A549 (cell line): ENCODE measurements at regions not wholly inside any gene's neighbourhood (a gene's known extent, or its start where the extent isn't known, plus 50 kb on each side); places are given as distances from the start of the nearest gene placed in this dataset.

ENCODE experiments used
- ATAC-seq, 2 experiments: fragments of 200-7000 bp in 1 of 2; fragments of >200 bp in 1 of 2; cut with Nextera tagmentation in 1 of 2; cut with Tn5 transposase in 1 of 2; 3 replicates each; pipeline versions ENCODE4 v1.8.0 to v1.9.1; 2018 to 2020; ENCODE audit warnings: mild to moderate bottlenecking in 1 of 2, moderate library complexity in 1 of 2
- CTCF ChIA-PET: fragments of 300-600 bp; sonication (Branson Sonifier 250); formaldehyde crosslinking; extraction: SDS; loops from one replicate; lab custom pipeline; 2021; ENCODE audit warnings: antibody characterized with exemption, inconsistent platforms; lab: Yijun Ruan, JAX
- POLR2A ChIA-PET: fragments of 350-600 bp; formaldehyde crosslinking; extraction: SDS; loops from one replicate; lab custom pipeline; 2021; ENCODE audit warnings: antibody characterized with exemption, inconsistent platforms; lab: Yijun Ruan, JAX
- DNase-seq, 2 experiments: peaks; one replicate each; pipeline versions ENCODE4 v3.0.0 to v3.0.0-alpha.2; 2011 to 2016; ENCODE audit warnings: low read depth in 1 of 2, low spot score in 1 of 2
- FAIRE-seq: peaks from 2 replicates; lab custom pipeline; 2011; peaks lifted over from hg19 to GRCh38; lab: Jason Lieb, UNC
- H3K27ac ChIP-seq, 2 experiments: fragments of >200 bp; sonication (Bioruptor Twin); formaldehyde crosslinking; 3 replicates each; pipeline ENCODE4 v1.5.1; 2016 to 2017
- H3K4me1 ChIP-seq: fragments of >200 bp; sonication (Bioruptor Twin); formaldehyde crosslinking; 3 replicates; pipeline ENCODE4 v1.6.1; 2016
- H3K4me2 ChIP-seq: fragments of >200 bp; sonication (Bioruptor Twin); formaldehyde crosslinking; 3 replicates; pipeline ENCODE4 v1.6.1; 2016
- H3K4me3 ChIP-seq: fragments of >200 bp; sonication (Bioruptor Twin); formaldehyde crosslinking; 3 replicates; pipeline ENCODE4 v1.5.1; 2016
- H3K9me3 ChIP-seq: fragments of >200 bp; sonication (Bioruptor Twin); formaldehyde crosslinking; 3 replicates; pipeline ENCODE4 v1.6.1; 2016
- BCL3 ChIP-seq: fragments of >200 bp; sonication (Bioruptor Twin); formaldehyde crosslinking; IDR thresholded peaks from 3 replicates; pipeline ENCODE4 v1.6.1; 2016
- BHLHE40 ChIP-seq: IDR thresholded peaks from 2 replicates; pipeline ENCODE4 v1.6.1; 2012; ENCODE audit warnings: low read depth, low read length, inconsistent platforms
- CBX2 ChIP-seq: fragments of 200-600 bp; sonication (generic); IDR thresholded peaks from 2 replicates; pipeline ENCODE4 v1.6.1; 2016; ENCODE audit warnings: low read depth, mild to moderate bottlenecking, borderline replicate concordance
- CEBPB ChIP-seq, 2 experiments: fragments of >200 bp in 1 of 2; sonication (Bioruptor Twin) in 1 of 2; formaldehyde crosslinking in 1 of 2; IDR thresholded peaks; 2 replicates each; pipeline ENCODE4 v1.6.1; 2012 to 2016
- E2F6 ChIP-seq: IDR thresholded peaks from 2 replicates; pipeline ENCODE4 v1.6.1; 2012; ENCODE audit warnings: low read depth, borderline replicate concordance
- EHMT2 ChIP-seq: fragments of 200-600 bp; sonication (generic); IDR thresholded peaks from 2 replicates; pipeline ENCODE4 v1.6.1; 2016; ENCODE audit warnings: antibody characterized with exemption, low read depth, mild to moderate bottlenecking, moderate library complexity
- ESRRA ChIP-seq: fragments of 150-350 bp; IDR thresholded peaks from 2 replicates; pipeline ENCODE4 v1.6.1; 2014; ENCODE audit warnings: mild to moderate bottlenecking, low read length, borderline replicate concordance
- FOSB ChIP-seq: fragments of 250-450 bp; sonication (Bioruptor Pico); IDR thresholded peaks from 2 replicates; pipeline ENCODE4 v1.5.0; 2020; ENCODE audit warnings: mild to moderate bottlenecking, moderate library complexity
- HDAC2 ChIP-seq: fragments of 200-600 bp; sonication (generic); IDR thresholded peaks from 2 replicates; pipeline ENCODE4 v1.6.1; 2016
- HES2 ChIP-seq: fragments of >200 bp; sonication (Bioruptor Twin); formaldehyde crosslinking; IDR thresholded peaks from 2 replicates; pipeline ENCODE4 v1.6.1; 2016
- HEYL ChIP-seq: fragments of 250-450 bp; sonication (Bioruptor Pico); IDR thresholded peaks from 2 replicates; pipeline ENCODE4 v1.8.0; 2021; ENCODE audit warnings: mild to moderate bottlenecking, moderate library complexity
- HMGXB4 ChIP-seq: fragments of 250-450 bp; sonication (Bioruptor Pico); IDR thresholded peaks from 2 replicates; pipeline ENCODE4 v1.5.0; 2021; ENCODE audit warnings: mild to moderate bottlenecking, moderate library complexity, borderline replicate concordance
- HOXA7 ChIP-seq: fragments of 250-450 bp; sonication (Bioruptor Pico); IDR thresholded peaks from 2 replicates; pipeline ENCODE4 v1.5.0; 2020; ENCODE audit warnings: mild to moderate bottlenecking, moderate library complexity
- HOXB5 ChIP-seq: fragments of 250-450 bp; sonication (Bioruptor Pico); IDR thresholded peaks from 2 replicates; pipeline ENCODE4 v1.5.0; 2020; ENCODE audit warnings: mild to moderate bottlenecking, moderate library complexity
- JUN ChIP-seq, 2 experiments: fragments of >200 bp; sonication (Bioruptor Twin); formaldehyde crosslinking; IDR thresholded peaks; 2 replicates in 1 of 2; 3 replicates in 1 of 2; pipeline ENCODE4 v1.6.1; 2016 to 2017
- KDM5A ChIP-seq: fragments of 200-600 bp; sonication (generic); IDR thresholded peaks from 2 replicates; pipeline ENCODE4 v1.6.1; 2016; ENCODE audit warnings: antibody characterized with exemption, mild to moderate bottlenecking
- MAX ChIP-seq: IDR thresholded peaks from 2 replicates; pipeline ENCODE4 v1.6.1; 2012
- NFE2L2 ChIP-seq: fragments of 150-350 bp; conservative IDR thresholded peaks from 2 replicates; pipeline ENCODE4 v1.6.1; 2014; ENCODE audit warnings: low read length
- NPAS2 ChIP-seq: fragments of 250-450 bp; sonication (Bioruptor Pico); IDR thresholded peaks from 2 replicates; pipeline ENCODE4 v1.8.0; 2022; ENCODE audit warnings: mild to moderate bottlenecking, moderate library complexity, borderline replicate concordance
- POLR2A ChIP-seq: IDR thresholded peaks from 2 replicates; pipeline ENCODE4 v1.6.1; 2012; ENCODE audit warnings: mild to moderate bottlenecking, low read length
- POLR2AphosphoS2 ChIP-seq: conservative IDR thresholded peaks from 2 replicates; pipeline ENCODE4 v1.6.1; 2012; ENCODE audit warnings: low read length, improper control_type of control experiment, inconsistent platforms
- RNF2 ChIP-seq: fragments of 200-600 bp; sonication (generic); IDR thresholded peaks from 2 replicates; pipeline ENCODE4 v1.6.1; 2016; ENCODE audit warnings: low read depth, mild to moderate bottlenecking, antibody characterized with exemption, moderate library complexity, borderline replicate concordance
- SREBF2 ChIP-seq: fragments of 450-650 bp; IDR thresholded peaks from 2 replicates; pipeline ENCODE4 v1.6.1; 2014; ENCODE audit warnings: mild to moderate bottlenecking, moderate library complexity
- TP53 ChIP-seq: fragments of 250-450 bp; sonication (Bioruptor Pico); IDR thresholded peaks from 2 replicates; pipeline ENCODE4 v1.5.0; 2021; ENCODE audit warnings: mild to moderate bottlenecking, moderate library complexity
- ZC3H11A ChIP-seq: fragments of 450-650 bp; IDR thresholded peaks from 2 replicates; pipeline ENCODE4 v1.6.1; 2014; ENCODE audit warnings: antibody characterized with exemption, mild to moderate bottlenecking
- ZNF302 ChIP-seq: fragments of 250-450 bp; sonication (Bioruptor Pico); IDR thresholded peaks from 2 replicates; pipeline ENCODE4 v1.9.0; 2021; ENCODE audit warnings: inconsistent platforms, mild to moderate bottlenecking, moderate library complexity
- ZSCAN20 ChIP-seq: fragments of 250-450 bp; sonication (Bioruptor Pico); IDR thresholded peaks from 2 replicates; pipeline ENCODE4 v1.8.0; 2022; ENCODE audit warnings: mild to moderate bottlenecking, moderate library complexity
- WGBS: methylation state at CpG from one replicate; pipeline ENCODE4 v1.1.6; 2017; ENCODE audit errors: missing lambda C conversion rate; 5-methylcytosine and 5-hydroxymethylcytosine counted together

GRCh38 chr16:35711435-35711834 is 2252.0 kb downstream of the TP53TG3F start:
- no peak for FAIRE-seq
- H3K9me3 ChIP-seq, result no peaks in the 10 kb centered on the region; the same call in 1 of the 3 replicates
- 6% methylated on average over 6 of the region's 6 CpGs for WGBS

GRCh38 chr16:35711958-35712357 is 2252.5 kb downstream of the TP53TG3F start:
- DNase-seq, result no peak
- 2% methylated on average over 5 of the region's 5 CpGs for WGBS
- ATAC-seq, result no peak
- H3K27ac ChIP-seq, result no peak overlapping the region
- H3K4me1 ChIP-seq, result no peaks in the 10 kb centered on the region
- no peak overlapping the region for H3K4me2 ChIP-seq
- no peak for FAIRE-seq
- H3K9me3 ChIP-seq, result no peaks in the 10 kb centered on the region; the same call in 1 of the 3 replicates
- POLR2A ChIA-PET, result no interaction called here
- CTCF ChIA-PET, result no interaction called here
- TF ChIP-seq POLR2AphosphoS2 (no peak), POLR2A (no peak), ZNF302 (CRISPR knock-in tag) (no peak), BHLHE40 (no peak)
- no peak overlapping the region for H3K4me3 ChIP-seq

More at GRCh38 chr16:35711435-35711834, 2252.0 kb downstream of the TP53TG3F start:
- H3K4me2 ChIP-seq, result no peak overlapping the region
- TF ChIP-seq BHLHE40, result no peak
- TF ChIP-seq HES2, result no peak
- TF ChIP-seq EHMT2, result no peak
- TF ChIP-seq HMGXB4 (CRISPR knock-in tag), result no peak
- TF ChIP-seq ZNF302 (CRISPR knock-in tag), result no peak
- no peak for TF ChIP-seq NFE2L2
- TF ChIP-seq SREBF2, result no peak
- TF ChIP-seq HEYL (CRISPR knock-in tag), result no peak
- no peak for TF ChIP-seq TP53 (CRISPR knock-in tag)
- no peak for TF ChIP-seq POLR2AphosphoS2
- TF ChIP-seq HOXA7, result no peak
- TF ChIP-seq POLR2A, result no peak
- TF ChIP-seq CEBPB (IDR thresholded peaks at IDR 0.05), result no peak
- no peak for TF ChIP-seq E2F6
- TF ChIP-seq CBX2, result no peak
- TF ChIP-seq HOXB5, result no peak
- no peak for TF ChIP-seq HDAC2
- TF ChIP-seq BCL3, result no peak
- H3K4me3 ChIP-seq, result no peak overlapping the region
- DNase-seq, result no peak
- POLR2A ChIA-PET, result no interaction called here
- CTCF ChIA-PET, result no interaction called here
- H3K4me1 ChIP-seq, result no peaks in the 10 kb centered on the region
- H3K27ac ChIP-seq, result no peak overlapping the region
- no peak for ATAC-seq

- POLR2A ChIA-PET, result no interaction called here
- FAIRE-seq (no peak), ATAC-seq (no peak), DNase-seq (no peak)
- Histone ChIP-seq H3K4me1 (no peaks in the 10 kb centered on the region), H3K9me3 (no peaks in the 10 kb centered on the region; the same call in 1 of the 3 replicates), H3K4me3 (no peak overlapping the region), H3K4me2 (no peak overlapping the region), H3K27ac (no peak overlapping the region)
- CTCF ChIA-PET, result no interaction called here
- TF ChIP-seq ZC3H11A, result no peak
- no peak for TF ChIP-seq KDM5A
- TF ChIP-seq NPAS2 (CRISPR knock-in tag), result no peak
- no peak for TF ChIP-seq ZSCAN20 (CRISPR knock-in tag)
- TF ChIP-seq MAX, result no peak
- no peak for TF ChIP-seq FOSB (CRISPR knock-in tag)
- TF ChIP-seq RNF2, result no peak
- no peak for TF ChIP-seq ESRRA
- TF ChIP-seq EHMT2, result no peak
- TF ChIP-seq JUN (IDR thresholded peaks at IDR 0.05), result no peak
- 1% methylated on average over 7 of the region's 7 CpGs for WGBS
Measured at GRCh38 chr16:35713762-35714650, 2254.6 kb downstream of the TP53TG3F start.
